ENCODE measurements at regions not wholly inside any gene's neighbourhood (a gene's known extent, or its start where the extent isn't known, plus 50 kb on each side); places are given as distances from the start of the nearest gene placed in this dataset.

DNA sequence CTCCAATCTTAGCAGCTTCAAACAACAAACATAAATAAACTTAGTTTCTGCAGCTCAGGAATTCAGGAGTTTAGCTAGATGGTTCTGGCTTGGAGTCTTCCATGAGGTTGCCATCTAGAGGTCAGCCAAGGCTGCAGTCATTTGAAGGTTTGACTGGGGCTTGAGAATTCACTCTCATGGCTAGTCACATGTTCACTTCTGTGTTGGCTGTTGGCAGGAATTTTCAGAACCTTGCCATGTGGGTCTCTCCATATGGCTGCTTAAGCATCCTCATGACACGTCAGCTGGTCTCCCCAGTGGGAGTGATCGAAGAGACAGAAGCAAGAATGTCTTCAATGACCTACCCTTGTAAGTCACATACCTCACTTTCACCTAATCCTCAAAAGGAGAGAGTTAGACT, 269.2 kb upstream of the CNTN3 start (continued):
- TF ChIP-seq, protein P1, sequence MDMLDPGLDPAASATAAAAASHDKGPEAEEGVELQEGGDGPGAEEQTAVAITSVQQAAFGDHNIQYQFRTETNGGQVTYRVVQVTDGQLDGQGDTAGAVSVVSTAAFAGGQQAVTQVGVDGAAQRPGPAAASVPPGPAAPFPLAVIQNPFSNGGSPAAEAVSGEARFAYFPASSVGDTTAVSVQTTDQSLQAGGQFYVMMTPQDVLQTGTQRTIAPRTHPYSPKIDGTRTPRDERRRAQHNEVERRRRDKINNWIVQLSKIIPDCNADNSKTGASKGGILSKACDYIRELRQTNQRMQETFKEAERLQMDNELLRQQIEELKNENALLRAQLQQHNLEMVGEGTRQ (IDR thresholded peaks at IDR 0.05; ENCODE audit: low read length) = peak; percentile 61; the same call in 1 of the 2 replicates
- TF ChIP-seq, protein P2, sequence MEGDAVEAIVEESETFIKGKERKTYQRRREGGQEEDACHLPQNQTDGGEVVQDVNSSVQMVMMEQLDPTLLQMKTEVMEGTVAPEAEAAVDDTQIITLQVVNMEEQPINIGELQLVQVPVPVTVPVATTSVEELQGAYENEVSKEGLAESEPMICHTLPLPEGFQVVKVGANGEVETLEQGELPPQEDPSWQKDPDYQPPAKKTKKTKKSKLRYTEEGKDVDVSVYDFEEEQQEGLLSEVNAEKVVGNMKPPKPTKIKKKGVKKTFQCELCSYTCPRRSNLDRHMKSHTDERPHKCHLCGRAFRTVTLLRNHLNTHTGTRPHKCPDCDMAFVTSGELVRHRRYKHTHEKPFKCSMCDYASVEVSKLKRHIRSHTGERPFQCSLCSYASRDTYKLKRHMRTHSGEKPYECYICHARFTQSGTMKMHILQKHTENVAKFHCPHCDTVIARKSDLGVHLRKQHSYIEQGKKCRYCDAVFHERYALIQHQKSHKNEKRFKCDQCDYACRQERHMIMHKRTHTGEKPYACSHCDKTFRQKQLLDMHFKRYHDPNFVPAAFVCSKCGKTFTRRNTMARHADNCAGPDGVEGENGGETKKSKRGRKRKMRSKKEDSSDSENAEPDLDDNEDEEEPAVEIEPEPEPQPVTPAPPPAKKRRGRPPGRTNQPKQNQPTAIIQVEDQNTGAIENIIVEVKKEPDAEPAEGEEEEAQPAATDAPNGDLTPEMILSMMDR (IDR thresholded peaks at IDR 0.05; ENCODE audit: control extremely low read depth in 1 of 3, insufficient read depth in 1 of 3, low read depth in 1 of 3, low read length in 3 of 3) = peak; percentile 11 to 72 (median 55)
- TF ChIP-seq RXRA (IDR thresholded peaks at IDR 0.05; ENCODE audit: insufficient read depth, low read depth, low read length) = no peak
- TF ChIP-seq NRF1 (IDR thresholded peaks at IDR 0.05; ENCODE audit: low read depth, low read length) = no peak
- TF ChIP-seq, protein P3, sequence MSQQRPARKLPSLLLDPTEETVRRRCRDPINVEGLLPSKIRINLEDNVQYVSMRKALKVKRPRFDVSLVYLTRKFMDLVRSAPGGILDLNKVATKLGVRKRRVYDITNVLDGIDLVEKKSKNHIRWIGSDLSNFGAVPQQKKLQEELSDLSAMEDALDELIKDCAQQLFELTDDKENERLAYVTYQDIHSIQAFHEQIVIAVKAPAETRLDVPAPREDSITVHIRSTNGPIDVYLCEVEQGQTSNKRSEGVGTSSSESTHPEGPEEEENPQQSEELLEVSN (IDR thresholded peaks at IDR 0.05) = peak; percentile 57; the same call in 1 of the 2 replicates
